ENCODE measurements at regions not wholly inside any gene's neighbourhood (a gene's known extent, or its start where the extent isn't known, plus 50 kb on each side); places are given as distances from the start of the nearest gene placed in this dataset.

- CTCF ChIA-PET: no interaction called here
- POLR2A ChIA-PET: no interaction called here
- no peak for DNase-seq (ENCODE audit: extremely low spot score)
- TF ChIP-seq BHLHE40 (IDR thresholded peaks at IDR 0.05; ENCODE audit: borderline replicate concordance) (no peak), SUZ12 (IDR thresholded peaks at IDR 0.05) (no peak), NFRKB (IDR thresholded peaks at IDR 0.05) (no peak), TARDBP (IDR thresholded peaks at IDR 0.05) (no peak), L3MBTL2 (conservative IDR thresholded peaks at IDR 0.05) (no peak), SP1 (IDR thresholded peaks at IDR 0.05) (no peak), FOXK2 (IDR thresholded peaks at IDR 0.05) (no peak), PKNOX1 (IDR thresholded peaks at IDR 0.05) (no peak), CTBP1 (IDR thresholded peaks at IDR 0.05; ENCODE audit: borderline replicate concordance) (no peak), LEF1 (IDR thresholded peaks at IDR 0.05; ENCODE audit: borderline replicate concordance) (no peak), ELF4 (IDR thresholded peaks at IDR 0.05) (no peak), FOXA1 (IDR thresholded peaks at IDR 0.05) (no peak), HDGF (IDR thresholded peaks at IDR 0.05; ENCODE audit: borderline replicate concordance) (no peak), FOXM1 (IDR thresholded peaks at IDR 0.05; ENCODE audit: borderline replicate concordance) (no peak), ZNF384 (IDR thresholded peaks at IDR 0.05) (no peak), ARNT (IDR thresholded peaks at IDR 0.05) (no peak)
Observed at GRCh38 chr11:81756864-81757595, 976.6 kb downstream of the FAM181B start.

- POLR2A ChIA-PET: no interaction called here
- CTCF ChIA-PET: no interaction called here
- no peak for TF ChIP-seq SP1 (IDR thresholded peaks at IDR 0.05)
- no peak for TF ChIP-seq PKNOX1 (IDR thresholded peaks at IDR 0.05)
- no peak for TF ChIP-seq FOXM1 (IDR thresholded peaks at IDR 0.05; ENCODE audit: borderline replicate concordance)
- TF ChIP-seq LEF1 (IDR thresholded peaks at IDR 0.05; ENCODE audit: borderline replicate concordance): no peak
- TF ChIP-seq HDGF (IDR thresholded peaks at IDR 0.05; ENCODE audit: borderline replicate concordance): no peak
- no peak for TF ChIP-seq SUZ12 (IDR thresholded peaks at IDR 0.05)
- no peak for TF ChIP-seq ARNT (IDR thresholded peaks at IDR 0.05)
- DNase-seq (ENCODE audit: extremely low spot score): no peak
Observed at GRCh38 chr11:81749245-81749644, 984.4 kb downstream of the FAM181B start.

GRCh38 chr11:81744336-81745116 lies 989.1 kb downstream of the FAM181B start:
- no peak for TF ChIP-seq L3MBTL2 (conservative IDR thresholded peaks at IDR 0.05)
- no peak for TF ChIP-seq BHLHE40 (IDR thresholded peaks at IDR 0.05; ENCODE audit: borderline replicate concordance)
- TF ChIP-seq ZNF384 (IDR thresholded peaks at IDR 0.05): no peak
- no peak for TF ChIP-seq TARDBP (IDR thresholded peaks at IDR 0.05)
- DNase-seq (ENCODE audit: extremely low spot score): no peak
- ChIA-PET CTCF (no interaction called here), POLR2A (no interaction called here)

GRCh38 chr11:81725701-81726100 lies 1008.0 kb downstream of the FAM181B start:
- no peak for DNase-seq (ENCODE audit: extremely low spot score)
- TF ChIP-seq ARNT (IDR thresholded peaks at IDR 0.05) (no peak), BHLHE40 (IDR thresholded peaks at IDR 0.05; ENCODE audit: borderline replicate concordance) (no peak), FOXA1 (IDR thresholded peaks at IDR 0.05) (no peak), LEF1 (IDR thresholded peaks at IDR 0.05; ENCODE audit: borderline replicate concordance) (no peak), L3MBTL2 (conservative IDR thresholded peaks at IDR 0.05) (no peak), ELF4 (IDR thresholded peaks at IDR 0.05) (no peak), TARDBP (IDR thresholded peaks at IDR 0.05) (no peak), ZNF384 (IDR thresholded peaks at IDR 0.05) (no peak), SP1 (IDR thresholded peaks at IDR 0.05) (no peak), SUZ12 (IDR thresholded peaks at IDR 0.05) (no peak), CTBP1 (IDR thresholded peaks at IDR 0.05; ENCODE audit: borderline replicate concordance) (no peak), FOXK2 (IDR thresholded peaks at IDR 0.05) (no peak)
- ChIA-PET POLR2A (no interaction called here), CTCF (no interaction called here)

- CTCF ChIA-PET: no interaction called here
- POLR2A ChIA-PET: no interaction called here
- no peak for DNase-seq (ENCODE audit: extremely low spot score)
- TF ChIP-seq CTBP1 (IDR thresholded peaks at IDR 0.05; ENCODE audit: borderline replicate concordance): no peak
- no peak for TF ChIP-seq HDGF (IDR thresholded peaks at IDR 0.05; ENCODE audit: borderline replicate concordance)
Observed at GRCh38 chr11:81717695-81718094, 1016.0 kb downstream of the FAM181B start.

GRCh38 chr11:81707881-81708280 lies 1025.8 kb downstream of the FAM181B start:
- TF ChIP-seq FOXM1 (IDR thresholded peaks at IDR 0.05; ENCODE audit: borderline replicate concordance) (no peak), BHLHE40 (IDR thresholded peaks at IDR 0.05; ENCODE audit: borderline replicate concordance) (no peak), ZNF384 (IDR thresholded peaks at IDR 0.05) (no peak)
- CTCF ChIA-PET: interaction anchor here (0.5 kb wide), 1 partner anchor 119 kb away, joined by 3 read pairs; no protein-coding TSS in a partner anchor
- no peak for DNase-seq (ENCODE audit: extremely low spot score)
- POLR2A ChIA-PET: no interaction called here

GRCh38 chr11:81705283-81705682 lies 1028.4 kb downstream of the FAM181B start:
- TF ChIP-seq SP1 (IDR thresholded peaks at IDR 0.05) (no peak), NFRKB (IDR thresholded peaks at IDR 0.05) (no peak), CTBP1 (IDR thresholded peaks at IDR 0.05; ENCODE audit: borderline replicate concordance) (no peak), FOXK2 (IDR thresholded peaks at IDR 0.05) (no peak), ZNF384 (IDR thresholded peaks at IDR 0.05) (no peak), ARNT (IDR thresholded peaks at IDR 0.05) (no peak), PKNOX1 (IDR thresholded peaks at IDR 0.05) (no peak), FOXA1 (IDR thresholded peaks at IDR 0.05) (no peak)
- no peak for DNase-seq (ENCODE audit: extremely low spot score)
- POLR2A ChIA-PET: no interaction called here
- CTCF ChIA-PET: no interaction called here
